A549 (cell line): ENCODE measurements at regions not wholly inside any gene's neighbourhood (a gene's known extent, or its start where the extent isn't known, plus 50 kb on each side); places are given as distances from the start of the nearest gene placed in this dataset.

ENCODE experiments used
- ATAC-seq, 2 experiments: fragments of 200-7000 bp in 1 of 2; fragments of >200 bp in 1 of 2; cut with Nextera tagmentation in 1 of 2; cut with Tn5 transposase in 1 of 2; 3 replicates each; pipeline versions ENCODE4 v1.8.0 to v1.9.1; 2018 to 2020; ENCODE audit warnings: mild to moderate bottlenecking in 1 of 2, moderate library complexity in 1 of 2
- CTCF ChIA-PET: fragments of 300-600 bp; sonication (Branson Sonifier 250); formaldehyde crosslinking; extraction: SDS; loops from one replicate; lab custom pipeline; 2021; ENCODE audit warnings: antibody characterized with exemption, inconsistent platforms; lab: Yijun Ruan, JAX
- POLR2A ChIA-PET: fragments of 350-600 bp; formaldehyde crosslinking; extraction: SDS; loops from one replicate; lab custom pipeline; 2021; ENCODE audit warnings: antibody characterized with exemption, inconsistent platforms; lab: Yijun Ruan, JAX
- DNase-seq, 2 experiments: peaks; one replicate each; pipeline versions ENCODE4 v3.0.0 to v3.0.0-alpha.2; 2011 to 2016; ENCODE audit warnings: low read depth in 1 of 2, low spot score in 1 of 2
- FAIRE-seq: peaks from 2 replicates; lab custom pipeline; 2011; peaks lifted over from hg19 to GRCh38; lab: Jason Lieb, UNC
- H3K27ac ChIP-seq, 2 experiments: fragments of >200 bp; sonication (Bioruptor Twin); formaldehyde crosslinking; 3 replicates each; pipeline ENCODE4 v1.5.1; 2016 to 2017
- H3K4me1 ChIP-seq: fragments of >200 bp; sonication (Bioruptor Twin); formaldehyde crosslinking; 3 replicates; pipeline ENCODE4 v1.6.1; 2016
- H3K4me2 ChIP-seq: fragments of >200 bp; sonication (Bioruptor Twin); formaldehyde crosslinking; 3 replicates; pipeline ENCODE4 v1.6.1; 2016
- H3K4me3 ChIP-seq: fragments of >200 bp; sonication (Bioruptor Twin); formaldehyde crosslinking; 3 replicates; pipeline ENCODE4 v1.5.1; 2016
- H3K9me3 ChIP-seq: fragments of >200 bp; sonication (Bioruptor Twin); formaldehyde crosslinking; 3 replicates; pipeline ENCODE4 v1.6.1; 2016
- BCL3 ChIP-seq: fragments of >200 bp; sonication (Bioruptor Twin); formaldehyde crosslinking; IDR thresholded peaks from 3 replicates; pipeline ENCODE4 v1.6.1; 2016
- CBX2 ChIP-seq: fragments of 200-600 bp; sonication (generic); IDR thresholded peaks from 2 replicates; pipeline ENCODE4 v1.6.1; 2016; ENCODE audit warnings: low read depth, mild to moderate bottlenecking, borderline replicate concordance
- CHD2 ChIP-seq: fragments of 150-350 bp; IDR thresholded peaks from 2 replicates; pipeline ENCODE4 v1.6.1; 2014; ENCODE audit warnings: low read length; ENCODE audit not compliant: partially characterized antibody
- EHMT2 ChIP-seq: fragments of 200-600 bp; sonication (generic); IDR thresholded peaks from 2 replicates; pipeline ENCODE4 v1.6.1; 2016; ENCODE audit warnings: antibody characterized with exemption, low read depth, mild to moderate bottlenecking, moderate library complexity
- ELK1 ChIP-seq: fragments of 150-350 bp; IDR thresholded peaks from 2 replicates; pipeline ENCODE4 v1.6.1; 2014; ENCODE audit warnings: low read depth, mild to moderate bottlenecking, low read length
- ESRRA ChIP-seq: fragments of 150-350 bp; IDR thresholded peaks from 2 replicates; pipeline ENCODE4 v1.6.1; 2014; ENCODE audit warnings: mild to moderate bottlenecking, low read length, borderline replicate concordance
- HDAC2 ChIP-seq: fragments of 200-600 bp; sonication (generic); IDR thresholded peaks from 2 replicates; pipeline ENCODE4 v1.6.1; 2016
- HOXA7 ChIP-seq: fragments of 250-450 bp; sonication (Bioruptor Pico); IDR thresholded peaks from 2 replicates; pipeline ENCODE4 v1.5.0; 2020; ENCODE audit warnings: mild to moderate bottlenecking, moderate library complexity
- HOXB13 ChIP-seq: fragments of 250-450 bp; sonication (Bioruptor Pico); IDR thresholded peaks from 2 replicates; pipeline ENCODE4 v1.5.0; 2020; ENCODE audit warnings: low read depth, mild to moderate bottlenecking, moderate library complexity
- HOXB5 ChIP-seq: fragments of 250-450 bp; sonication (Bioruptor Pico); IDR thresholded peaks from 2 replicates; pipeline ENCODE4 v1.5.0; 2020; ENCODE audit warnings: mild to moderate bottlenecking, moderate library complexity
- JUN ChIP-seq, 2 experiments: fragments of >200 bp; sonication (Bioruptor Twin); formaldehyde crosslinking; IDR thresholded peaks; 2 replicates in 1 of 2; 3 replicates in 1 of 2; pipeline ENCODE4 v1.6.1; 2016 to 2017
- JUNB ChIP-seq: fragments of >200 bp; sonication (Bioruptor Twin); formaldehyde crosslinking; IDR thresholded peaks from 2 replicates; pipeline ENCODE4 v1.6.1; 2016
- KDM5A ChIP-seq: fragments of 200-600 bp; sonication (generic); IDR thresholded peaks from 2 replicates; pipeline ENCODE4 v1.6.1; 2016; ENCODE audit warnings: antibody characterized with exemption, mild to moderate bottlenecking
- MAFK ChIP-seq: fragments of 450-650 bp; IDR thresholded peaks from 2 replicates; pipeline ENCODE4 v1.6.1; 2014; ENCODE audit not compliant: partially characterized antibody
- MAX ChIP-seq: IDR thresholded peaks from 2 replicates; pipeline ENCODE4 v1.6.1; 2012
- NR3C1 ChIP-seq: fragments of >200 bp; sonication (Bioruptor Twin); formaldehyde crosslinking; IDR thresholded peaks from 3 replicates; pipeline ENCODE4 v1.6.1; 2017
- PBX3 ChIP-seq: IDR thresholded peaks from 2 replicates; pipeline ENCODE4 v1.6.1; 2012
- POLR2A ChIP-seq: IDR thresholded peaks from 2 replicates; pipeline ENCODE4 v1.6.1; 2012; ENCODE audit warnings: mild to moderate bottlenecking, low read length
- REST ChIP-seq: fragments of 200-600 bp; sonication (generic); IDR thresholded peaks from 2 replicates; pipeline ENCODE4 v1.6.1; 2016; ENCODE audit warnings: antibody characterized with exemption, mild to moderate bottlenecking, moderate library complexity
- RFX5 ChIP-seq: fragments of 450-650 bp; IDR thresholded peaks from 2 replicates; pipeline ENCODE4 v1.7.1; 2014; ENCODE audit warnings: antibody characterized with exemption, mild to moderate bottlenecking, moderate library complexity
- SMC3 ChIP-seq: fragments of >200 bp; sonication (Bioruptor Twin); formaldehyde crosslinking; IDR thresholded peaks from 3 replicates; pipeline ENCODE4 v1.6.1; 2018; ENCODE audit warnings: inconsistent platforms
- SREBF2 ChIP-seq: fragments of 450-650 bp; IDR thresholded peaks from 2 replicates; pipeline ENCODE4 v1.6.1; 2014; ENCODE audit warnings: mild to moderate bottlenecking, moderate library complexity
- USF2 ChIP-seq: fragments of 450-650 bp; IDR thresholded peaks from 2 replicates; pipeline ENCODE4 v1.6.1; 2014; ENCODE audit warnings: antibody characterized with exemption
- ZC3H11A ChIP-seq: fragments of 450-650 bp; IDR thresholded peaks from 2 replicates; pipeline ENCODE4 v1.6.1; 2014; ENCODE audit warnings: antibody characterized with exemption, mild to moderate bottlenecking
- WGBS: methylation state at CpG from one replicate; pipeline ENCODE4 v1.1.6; 2017; ENCODE audit errors: missing lambda C conversion rate; 5-methylcytosine and 5-hydroxymethylcytosine counted together

GRCh38 chr2:42906111-42906556 lies 113.8 kb upstream of the HAAO start:
- Histone ChIP-seq H3K27ac (peak overlapping the region in 1 of 2 experiments; percentile 61; a peak in 3 of 6 replicates), H3K9me3 (no peaks in the 10 kb centered on the region), H3K4me2 (peak overlapping the region; percentile 45), H3K4me3 (no peak overlapping the region), H3K4me1 (peaks cover 15% of the 10 kb centered on the region)
- 87% methylated on average over 4 of the region's 4 CpGs for WGBS
- ChIA-PET POLR2A (no interaction called here), CTCF (interaction anchor here (1.0 to 1.8 kb wide), 5 partner anchors 9 to 80 kb away, joined by 3 to 6 read pairs (median 4); no protein-coding TSS in a partner anchor)
- TF ChIP-seq HDAC2 (no peak), CBX2 (no peak), ELK1 (no peak), JUNB (no peak), SMC3 (no peak), KDM5A (no peak), RFX5 (no peak), HOXA7 (CRISPR knock-in tag) (no peak), SREBF2 (no peak), ESRRA (no peak), CHD2 (no peak), ZC3H11A (no peak)
- FAIRE-seq, result no peak
- peak in 1 of 2 experiments; percentile 8; a peak in 3 of 6 replicates for ATAC-seq
- no peak for DNase-seq

- TF ChIP-seq HOXA7 (CRISPR knock-in tag) (no peak), RFX5 (no peak), MAX (no peak), USF2 (no peak), HDAC2 (no peak), HOXB5 (CRISPR knock-in tag) (no peak), BCL3 (no peak), PBX3 (no peak), REST (no peak), HOXB13 (CRISPR knock-in tag) (no peak), MAFK (no peak), POLR2A (no peak), EHMT2 (no peak), JUN (IDR thresholded peaks at IDR 0.05) (no peak), NR3C1 (no peak)
- peak overlapping the region in 1 of 2 experiments; percentile 61; a peak in 2 of 6 replicates for H3K27ac ChIP-seq
Observed at GRCh38 chr2:42905341-42906110, 113.1 kb upstream of the HAAO start.

More at GRCh38 chr2:42905341-42906110, 113.1 kb upstream of the HAAO start:
- Histone ChIP-seq H3K4me1 (peaks cover 15% of the 10 kb centered on the region), H3K9me3 (no peaks in the 10 kb centered on the region), H3K4me2 (no peak overlapping the region), H3K4me3 (no peak overlapping the region)
- DNase-seq (no peak), FAIRE-seq (no peak), ATAC-seq (peak in 1 of 2 experiments; percentile 10; a peak in 2 of 6 replicates)
- 84% methylated on average over 25 of the region's 25 CpGs for WGBS
- CTCF ChIA-PET, result interaction anchor here (1.1 to 1.5 kb wide), 4 partner anchors 27 to 79 kb away, joined by 3 to 4 read pairs (median 4); no protein-coding TSS in a partner anchor
- POLR2A ChIA-PET, result no interaction called here
